GM12892 (cell line): ENCODE measurements at regions not wholly inside any gene's neighbourhood (a gene's known extent, or its start where the extent isn't known, plus 50 kb on each side); places are given as distances from the start of the nearest gene placed in this dataset.

Experiments
- POLR2A ChIP-seq: IDR thresholded peaks from 2 replicates; pipeline ENCODE4 v1.6.1; 2011; ENCODE audit warnings: low read depth, low read length, control low read depth
- POLR2AphosphoS5 ChIP-seq: IDR thresholded peaks from 2 replicates; pipeline ENCODE4 v1.6.1; 2011; ENCODE audit warnings: low read depth, low read length, control low read depth

GRCh38 chr2:150705767-150706166 is 218.3 kb upstream of the RND3 start:
- TF ChIP-seq POLR2AphosphoS5 (no peak), POLR2A (no peak)
